Stimulated activated CD4-positive, alpha-beta T cell treated with anti-CD3 and anti-CD28 coated beads, Interleukin-4, amount 100 ng/mL, for 1 hour (primary cell): ENCODE measurements at regions not wholly inside any gene's neighbourhood (a gene's known extent, or its start where the extent isn't known, plus 50 kb on each side); places are given as distances from the start of the nearest gene placed in this dataset.
"Not testable (repeated sequence)": the region's sequence is repeated elsewhere in the genome, so short reads cannot be mapped to it uniquely, and the experiment has no call there.

Experiments
- DNase-seq: peaks from one replicate; pipeline ENCODE4 v3.0.0-alpha.2; 2020

DNA sequence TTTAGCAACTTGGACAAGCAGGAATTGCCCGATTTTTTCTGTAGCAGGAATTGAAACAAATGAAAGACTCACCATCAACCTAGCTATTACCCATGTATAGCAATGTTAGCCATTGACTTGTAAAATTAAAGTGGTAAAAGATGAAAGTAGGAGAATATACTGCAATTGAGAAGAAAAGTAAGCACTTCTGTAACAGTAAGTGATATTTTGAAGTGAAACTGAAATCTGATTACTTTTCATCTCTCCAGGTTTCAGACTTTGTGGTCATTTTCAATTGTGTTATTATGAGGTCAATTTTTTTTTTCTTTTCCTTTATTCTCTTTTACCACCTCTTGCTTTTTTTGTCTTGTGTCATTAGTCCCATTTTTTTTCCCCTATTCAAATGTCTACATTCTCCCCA lies 1078.2 kb downstream of the ZPLD1 start:
- DNase-seq = no peak

DNA sequence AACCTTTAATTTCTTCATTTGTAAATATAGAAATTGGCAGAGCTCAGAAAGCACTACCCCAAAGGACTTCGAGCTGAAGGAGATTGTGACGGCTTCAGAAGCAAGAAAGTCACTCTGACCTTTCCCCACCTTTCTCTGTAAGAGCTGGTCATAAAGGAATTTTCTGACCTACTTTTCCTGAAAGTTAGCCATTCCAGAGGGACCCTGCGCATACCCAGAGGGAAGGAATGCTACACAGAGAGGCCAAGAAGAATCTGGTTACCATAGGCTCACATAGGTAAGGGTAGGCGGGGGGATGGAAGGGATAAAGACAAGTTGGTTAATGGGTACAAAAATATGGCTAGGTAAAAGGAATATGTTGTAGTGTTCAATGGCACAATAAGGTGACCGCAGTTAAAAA lies 1080.3 kb downstream of the ZPLD1 start:
- DNase-seq = no peak

DNA sequence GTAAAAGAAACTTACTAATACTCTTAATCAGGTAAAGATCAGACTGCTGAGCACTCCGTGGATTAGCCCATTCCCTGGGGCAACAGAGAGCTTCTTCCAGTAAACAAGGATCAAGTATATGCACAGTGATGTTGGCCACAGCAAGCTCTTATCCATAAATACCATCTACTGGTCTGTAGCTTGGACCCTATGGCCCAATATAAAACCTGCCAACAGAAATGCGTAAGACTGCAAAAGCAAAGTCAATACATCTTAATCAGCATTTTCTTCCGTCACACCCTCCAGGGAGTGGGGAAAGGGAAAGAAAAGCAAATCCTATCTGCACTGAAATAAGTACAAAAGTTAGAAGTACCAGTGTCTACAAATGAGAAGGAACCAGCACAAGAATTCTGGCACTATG lies 1082.1 kb downstream of the ZPLD1 start:
- no peak for DNase-seq

DNA sequence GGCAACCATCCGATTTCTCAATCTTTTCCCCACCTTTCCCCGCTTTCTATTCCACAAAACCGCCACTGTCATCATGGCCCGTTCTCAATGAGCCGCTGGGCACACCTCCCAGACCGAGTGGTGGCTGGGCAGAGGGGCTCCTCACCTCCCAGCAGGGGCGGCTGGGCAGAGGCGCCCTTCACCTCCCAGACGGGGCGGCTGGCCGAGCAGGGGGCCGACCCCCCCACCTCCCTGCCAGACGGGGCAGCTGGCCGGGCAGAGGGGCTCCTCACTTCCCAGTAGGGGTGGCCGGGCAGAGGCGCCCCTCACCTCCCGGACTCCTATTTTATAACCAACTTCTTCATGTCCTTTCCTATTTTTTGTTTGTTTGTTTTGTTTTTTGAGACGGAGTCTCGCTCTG lies 1096.5 kb downstream of the ZPLD1 start:
- DNase-seq = not testable (repeated sequence)

DNA sequence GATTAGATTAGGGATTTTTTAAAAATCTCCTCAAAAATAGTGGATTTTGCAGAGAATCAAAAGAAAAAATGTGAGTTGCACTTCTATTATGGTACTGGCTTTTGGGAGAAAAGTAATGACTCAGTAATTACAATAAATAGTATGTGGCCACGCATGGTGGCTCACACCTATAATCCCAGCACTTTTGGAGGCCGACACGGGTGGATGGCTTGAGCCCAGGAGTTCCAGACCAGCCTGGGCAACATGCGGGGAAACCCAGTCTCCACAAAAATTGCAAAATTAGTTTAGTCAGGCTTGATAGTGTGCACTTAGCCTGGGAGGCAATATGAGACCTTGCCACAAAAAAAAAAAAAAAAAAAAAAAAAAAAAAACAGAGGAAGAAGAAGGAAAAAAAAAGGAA lies 1098.2 kb downstream of the ZPLD1 start:
- no peak for DNase-seq

DNA sequence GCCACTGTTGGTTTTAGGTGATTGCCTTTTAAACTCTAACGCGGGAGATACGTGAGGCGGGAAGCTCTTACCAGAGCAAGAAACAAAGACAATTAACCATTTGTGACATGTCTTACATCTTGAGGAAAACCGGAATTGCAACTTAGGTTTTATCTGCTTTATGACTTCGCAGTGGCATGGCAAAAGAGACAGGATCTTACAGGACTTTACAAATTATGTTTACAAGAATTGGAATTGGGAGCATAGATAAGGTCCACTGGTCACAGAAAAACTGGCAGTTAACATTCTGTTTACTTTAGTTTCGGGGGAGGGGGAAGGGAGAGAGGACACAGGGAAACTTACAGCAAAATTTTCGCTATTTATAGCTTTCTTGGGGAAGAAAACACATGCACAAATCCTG lies 1119.6 kb downstream of the ZPLD1 start:
- no peak for DNase-seq

DNA sequence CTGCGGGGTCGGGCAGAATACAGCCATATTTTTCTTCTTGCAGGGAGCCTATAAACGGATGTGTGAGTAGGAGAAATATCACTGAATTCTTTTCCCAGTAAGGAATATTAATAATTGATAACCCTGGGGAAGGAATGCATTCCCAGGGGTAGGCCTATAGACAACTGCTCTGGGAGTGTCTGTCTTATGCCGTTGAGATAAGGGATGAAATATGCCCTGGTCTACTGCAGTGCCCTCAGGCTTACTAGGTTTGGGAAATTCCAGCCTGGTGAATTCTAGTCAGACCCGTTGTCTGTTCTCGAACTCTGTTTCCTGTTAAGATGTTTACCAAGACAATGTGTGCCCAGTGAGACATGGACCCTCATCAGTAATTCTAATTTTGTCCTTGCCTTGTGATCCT lies 1129.3 kb downstream of the ZPLD1 start:
- DNase-seq = not testable (repeated sequence)

DNA sequence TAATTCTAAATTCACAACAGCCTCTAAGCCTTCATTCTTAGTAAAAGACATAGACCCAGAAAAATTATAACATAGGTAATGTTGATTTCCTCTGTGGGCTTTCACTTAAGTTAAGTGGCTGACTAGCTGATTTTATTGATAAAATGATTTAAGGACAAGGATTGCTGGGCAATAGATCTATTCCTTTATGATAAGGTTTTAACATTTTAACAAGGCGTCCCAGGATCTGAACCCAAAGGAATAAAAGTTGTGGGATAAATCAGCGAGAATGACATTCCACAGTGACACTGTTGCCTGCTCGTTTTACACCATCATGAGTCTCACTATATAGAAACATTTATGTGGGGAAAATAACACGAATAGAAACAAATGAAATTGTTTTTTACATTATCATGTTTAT lies 1151.0 kb downstream of the ZPLD1 start:
- DNase-seq = no peak

DNA sequence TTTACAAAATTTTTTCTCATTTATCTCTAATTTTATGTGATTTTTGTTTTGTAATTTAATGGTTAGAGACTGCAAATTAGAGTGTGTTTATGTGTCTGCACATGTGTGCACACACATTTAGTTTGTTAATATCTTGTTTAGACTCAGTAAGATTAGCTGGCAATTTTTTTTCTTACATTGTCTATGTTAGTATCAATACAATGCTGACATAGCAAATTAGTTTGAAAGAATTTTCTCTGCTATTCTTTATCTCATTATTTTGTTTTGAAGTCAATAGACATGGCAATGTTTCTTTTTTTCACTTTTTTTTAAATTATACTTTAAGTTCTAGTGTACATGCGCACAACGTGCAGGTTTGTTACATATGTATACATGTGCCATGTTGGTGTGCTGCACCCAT lies 1155.0 kb downstream of the ZPLD1 start:
- no peak for DNase-seq

DNA sequence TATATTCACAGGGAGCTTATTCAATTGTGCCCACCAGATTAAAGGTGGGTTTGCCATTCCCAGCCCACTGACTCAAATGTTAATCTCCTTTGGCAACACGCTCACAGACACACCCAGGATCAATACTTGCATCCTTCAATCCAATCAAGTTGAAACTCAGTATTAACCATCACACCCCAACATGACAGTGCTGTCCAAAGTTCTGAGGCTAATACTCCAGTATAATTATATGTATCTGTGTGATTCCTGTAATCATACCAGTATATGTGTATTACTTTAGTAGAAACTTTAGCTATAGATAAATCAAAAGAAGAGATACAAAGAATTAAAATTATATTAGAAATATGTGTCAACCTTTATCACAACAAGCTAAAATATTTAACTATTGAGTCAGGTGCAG lies 1166.0 kb downstream of the ZPLD1 start:
- DNase-seq = no peak

DNA sequence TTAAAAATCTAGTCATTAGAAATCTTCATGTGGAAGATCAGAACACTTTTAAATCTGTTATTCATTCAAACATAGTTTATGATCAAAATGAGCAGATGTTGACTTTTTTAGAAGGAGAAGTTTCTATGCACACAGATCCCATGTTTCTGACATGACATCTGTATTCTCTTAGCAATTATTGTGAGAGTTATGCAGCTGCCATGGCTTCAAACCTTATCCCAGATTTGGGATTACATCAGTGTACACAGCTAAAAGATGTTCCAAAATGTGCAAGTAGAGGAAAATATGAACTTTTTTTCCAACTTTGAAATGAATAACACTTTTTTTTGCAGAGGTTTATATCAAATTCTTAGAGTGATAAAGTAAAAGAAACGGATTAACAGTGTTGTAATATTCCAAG lies 1166.9 kb downstream of the ZPLD1 start:
- no peak for DNase-seq

DNA sequence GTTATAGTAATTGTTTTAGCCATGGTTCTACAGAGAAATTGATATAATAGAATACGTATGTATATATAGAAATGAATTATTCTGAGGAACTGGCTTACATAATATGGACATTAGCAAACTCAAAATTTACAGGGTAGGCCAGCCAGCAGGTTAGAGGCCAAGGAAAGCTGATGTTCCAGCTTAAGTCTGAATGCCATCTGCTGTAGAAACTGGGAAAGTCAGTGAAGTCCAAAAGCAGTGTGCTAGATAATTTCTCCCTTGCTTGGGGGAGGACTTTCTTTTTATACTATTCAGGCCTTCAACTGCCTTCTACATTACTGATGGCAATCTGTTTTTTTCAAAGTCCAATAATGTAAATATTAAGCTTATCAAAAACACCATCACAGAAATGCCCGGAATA lies 1174.7 kb downstream of the ZPLD1 start:
- no peak for DNase-seq

DNA sequence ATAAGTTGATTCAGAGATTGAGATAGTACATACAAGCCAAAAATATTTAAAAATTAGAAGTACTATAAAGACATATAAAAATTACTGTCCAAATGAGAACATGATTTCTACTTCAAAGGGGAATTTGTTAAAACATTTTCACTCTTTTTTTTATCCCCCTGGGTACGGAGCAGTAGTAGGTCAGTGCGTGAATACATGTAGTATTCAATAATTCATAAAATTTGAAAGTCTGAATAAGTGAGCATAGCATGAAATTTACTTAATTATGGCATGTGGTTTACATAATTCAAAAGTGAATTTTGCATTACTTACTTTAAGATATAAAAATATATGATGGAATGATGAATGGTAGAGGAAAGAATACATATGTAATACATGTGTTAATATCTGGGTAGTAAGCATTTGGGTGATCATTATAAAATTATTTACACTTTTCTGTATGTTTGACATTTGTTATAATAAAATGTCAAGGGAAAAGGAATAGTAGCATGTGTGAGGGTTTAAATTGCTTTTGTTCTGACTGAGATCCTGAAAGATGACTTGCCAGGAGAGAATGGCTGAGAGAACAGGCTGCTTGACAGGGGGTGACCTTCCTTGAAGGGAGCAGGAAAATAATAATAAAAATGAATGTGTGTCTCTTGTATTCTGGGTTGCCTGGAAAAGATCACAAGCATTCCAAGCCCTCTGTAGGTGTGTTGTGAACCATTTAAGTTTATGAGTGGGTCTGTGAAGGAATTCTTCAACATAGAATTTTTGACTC lies 1178.8 kb downstream of the ZPLD1 start:
- no peak for DNase-seq

DNA sequence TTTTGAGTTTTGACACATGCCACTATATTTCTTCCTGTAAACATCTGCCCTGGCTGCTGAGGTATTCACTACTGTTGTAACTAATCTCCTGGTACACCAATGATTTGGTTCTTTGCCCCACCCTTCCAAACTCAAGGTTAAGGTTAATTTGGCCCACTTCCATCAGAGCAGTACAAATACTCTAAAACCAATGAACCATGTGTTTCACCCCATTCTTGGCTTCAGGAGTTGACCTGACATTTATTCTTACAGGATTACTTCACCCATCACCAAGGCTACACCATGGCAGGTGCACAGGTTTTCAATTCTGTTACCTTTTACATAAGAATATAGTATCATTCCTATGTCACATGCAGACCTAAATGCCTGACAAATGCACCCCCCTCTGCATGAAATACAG lies 1179.9 kb downstream of the ZPLD1 start:
- DNase-seq = no peak

DNA sequence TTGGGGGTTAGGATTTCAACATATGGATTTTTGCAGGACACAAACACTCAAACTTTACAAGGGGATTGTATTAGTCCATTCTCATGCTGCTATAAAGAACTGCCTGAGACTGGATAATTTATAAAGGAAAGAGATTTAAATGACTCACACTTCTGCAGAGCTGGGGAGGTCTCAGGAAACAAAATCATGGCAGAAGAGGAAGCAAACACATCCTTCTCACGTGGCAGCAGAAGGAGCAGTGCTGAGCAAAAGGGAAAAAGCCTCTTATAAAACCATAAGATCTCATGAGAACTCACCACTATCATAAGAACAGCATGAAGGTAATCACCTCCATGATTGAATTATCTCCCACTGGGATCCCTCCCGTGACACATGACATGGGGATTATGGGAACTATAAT lies 1183.1 kb downstream of the ZPLD1 start:
- no peak for DNase-seq

DNA sequence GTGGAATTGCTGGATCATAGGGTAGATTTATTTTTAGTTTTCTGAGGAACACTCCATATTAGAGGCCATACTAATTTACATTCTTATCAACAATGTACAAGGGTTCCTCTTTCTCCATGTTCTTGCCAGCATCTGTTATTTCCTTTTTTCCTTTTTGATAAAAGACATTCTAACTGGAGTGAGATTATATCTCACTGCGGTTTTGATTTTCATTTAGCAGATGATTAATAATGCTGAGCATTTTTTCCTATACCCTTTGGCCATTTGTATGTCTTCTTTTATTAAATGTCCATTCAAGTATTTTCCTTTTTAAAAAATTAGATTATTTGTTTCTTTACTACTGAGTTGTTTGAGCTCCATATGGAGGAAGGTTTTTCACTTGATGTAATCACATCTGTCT lies 1189.5 kb downstream of the ZPLD1 start:
- no peak for DNase-seq

DNA sequence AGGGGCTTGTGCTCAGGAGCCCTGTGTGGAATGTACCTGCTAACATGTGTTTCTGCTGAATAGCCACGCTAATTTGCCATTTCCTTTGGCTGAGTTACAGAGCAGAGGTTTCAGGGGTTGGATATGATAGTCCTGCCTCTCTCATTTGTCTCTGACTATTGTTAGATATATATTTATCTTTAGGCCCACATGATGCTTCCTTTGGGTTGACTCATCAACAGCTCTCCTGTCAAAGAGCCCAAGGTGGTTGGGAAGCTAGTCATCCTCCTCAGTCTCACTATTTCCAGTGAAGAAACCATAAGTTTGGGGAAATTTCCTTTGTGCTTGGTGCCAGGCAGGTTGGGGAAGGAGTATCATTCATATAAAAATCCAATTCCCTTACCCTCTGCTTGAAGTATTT lies 1194.6 kb downstream of the ZPLD1 start:
- no peak for DNase-seq

DNA sequence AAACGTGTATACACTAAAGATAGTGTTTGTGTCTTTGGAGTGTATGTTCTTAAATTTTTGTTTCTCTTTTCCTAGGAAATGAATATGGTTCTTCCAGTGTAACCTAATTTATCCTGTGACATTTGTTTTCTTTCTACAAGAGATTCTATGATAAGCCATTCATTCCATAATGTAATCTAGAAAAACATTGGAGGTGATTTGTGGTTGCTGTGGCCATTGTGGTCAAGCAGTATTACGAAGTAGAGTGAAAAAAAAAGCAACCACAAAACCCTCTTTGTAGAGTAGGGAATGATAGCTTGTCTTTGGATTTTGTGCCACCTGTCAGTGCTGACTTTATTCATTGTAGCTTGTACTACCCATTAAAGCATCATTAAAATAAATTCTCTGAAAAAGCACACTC lies 1209.6 kb downstream of the ZPLD1 start:
- DNase-seq = no peak

DNA sequence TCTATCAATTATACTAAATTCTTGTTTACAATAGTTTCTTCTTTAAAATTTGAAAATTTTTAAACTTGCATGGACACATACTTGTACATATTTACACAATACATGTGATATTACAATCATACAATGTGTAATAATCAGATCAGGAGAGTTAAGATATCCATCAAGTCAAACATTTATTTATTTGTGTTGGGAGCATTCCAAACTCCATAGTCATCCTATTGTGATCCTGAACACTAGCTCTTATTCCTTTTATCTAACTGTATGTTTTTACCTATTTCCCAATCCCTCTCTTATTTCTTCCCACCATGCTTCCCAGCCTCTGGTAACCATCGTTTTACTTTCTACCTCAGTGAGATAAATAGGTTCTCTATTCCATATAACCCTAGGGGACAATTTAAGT lies 1219.2 kb downstream of the ZPLD1 start:
- no peak for DNase-seq

DNA sequence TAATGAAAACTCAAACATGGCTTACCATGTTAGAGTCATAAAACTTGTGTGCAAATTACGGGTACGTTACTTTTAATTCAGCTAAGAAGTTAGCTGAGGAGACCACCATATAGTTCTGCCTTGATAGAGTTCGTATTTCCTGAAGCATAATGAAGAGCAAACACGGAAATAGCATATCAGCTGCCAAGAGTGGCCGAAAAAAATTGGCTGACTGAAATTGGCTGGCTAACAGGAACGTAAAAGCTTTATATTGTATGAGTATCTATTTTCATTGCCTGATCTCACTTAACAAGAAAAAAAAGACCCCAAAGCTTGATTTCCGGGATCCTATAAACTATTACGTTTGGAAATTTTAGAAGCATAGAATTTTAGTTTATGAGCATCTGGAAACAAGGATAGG lies 1222.9 kb downstream of the ZPLD1 start:
- DNase-seq = no peak

DNA sequence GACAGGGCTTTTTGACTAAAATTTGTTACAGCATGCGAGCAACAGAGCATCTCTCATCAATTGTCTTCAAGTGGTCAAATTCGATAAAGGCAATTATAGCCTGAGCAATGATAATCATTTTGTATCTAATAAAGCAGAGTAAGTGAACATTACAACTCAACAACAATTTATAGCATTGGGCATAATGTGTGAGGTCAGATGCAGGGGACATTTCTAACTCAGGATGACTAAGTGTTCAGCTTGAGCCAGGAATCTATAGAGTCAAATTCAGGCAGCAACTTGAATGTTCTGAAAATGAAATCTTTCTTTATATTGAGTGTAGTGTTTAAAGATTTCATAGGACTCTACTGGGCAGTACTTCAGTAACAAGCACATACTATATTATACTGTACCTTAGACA lies 1226.0 kb downstream of the ZPLD1 start:
- no peak for DNase-seq

DNA sequence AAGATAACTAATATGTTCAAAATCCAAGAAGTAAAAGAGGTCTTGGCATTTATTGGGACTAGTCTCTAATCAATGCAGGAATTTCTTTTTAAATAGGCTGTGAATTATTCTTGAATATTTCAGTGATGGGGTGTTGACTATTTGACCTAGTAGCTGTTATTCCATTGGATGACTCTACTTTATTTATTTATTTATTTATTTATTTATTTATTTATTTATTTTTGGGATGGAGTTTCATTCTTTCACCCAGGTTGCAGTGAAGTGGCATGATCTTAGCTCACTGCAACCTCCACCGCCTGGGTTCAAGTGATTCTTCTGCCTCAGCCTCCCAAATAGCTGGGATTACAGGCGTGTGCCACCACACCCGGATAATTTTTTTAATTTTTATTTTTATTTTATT lies 1227.8 kb downstream of the ZPLD1 start:
- DNase-seq = no peak

DNA sequence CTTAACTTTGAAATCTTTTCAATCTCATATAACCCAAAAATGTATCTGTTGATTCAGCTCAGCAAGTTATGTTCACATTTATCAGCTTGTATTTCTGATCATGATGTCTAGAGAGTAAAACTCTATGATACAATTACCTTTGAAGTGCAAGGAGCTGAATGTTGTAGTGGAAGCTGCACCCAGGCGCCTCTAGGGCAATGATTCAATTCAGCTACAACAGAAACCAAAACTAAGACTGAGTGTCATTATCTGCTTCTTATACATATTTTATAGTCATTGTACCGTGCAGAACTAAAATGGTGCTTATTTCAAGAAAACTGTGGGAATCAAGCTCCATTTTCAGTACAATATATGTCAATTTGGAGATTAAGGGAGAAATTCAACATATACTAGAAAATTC lies 1237.5 kb downstream of the ZPLD1 start:
- no peak for DNase-seq

DNA sequence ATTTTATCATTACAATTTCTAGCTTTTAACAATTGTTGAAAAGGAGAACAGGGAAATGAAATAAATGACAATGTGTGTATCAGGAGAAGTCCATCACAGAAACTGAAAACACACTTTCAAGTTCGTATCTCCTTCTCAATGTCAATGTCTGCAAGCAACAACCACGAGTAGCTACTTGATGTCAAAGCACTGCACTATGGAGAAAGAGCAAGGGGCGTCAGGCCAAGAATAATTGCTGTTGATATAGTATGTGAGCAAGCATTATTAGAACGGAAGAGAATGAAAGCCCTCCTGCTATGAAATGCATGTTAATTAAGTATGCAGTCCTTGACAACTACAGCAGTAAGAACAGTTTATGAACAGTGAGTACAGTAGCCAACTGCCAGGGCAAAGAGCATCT lies 1250.1 kb downstream of the ZPLD1 start:
- no peak for DNase-seq

DNA sequence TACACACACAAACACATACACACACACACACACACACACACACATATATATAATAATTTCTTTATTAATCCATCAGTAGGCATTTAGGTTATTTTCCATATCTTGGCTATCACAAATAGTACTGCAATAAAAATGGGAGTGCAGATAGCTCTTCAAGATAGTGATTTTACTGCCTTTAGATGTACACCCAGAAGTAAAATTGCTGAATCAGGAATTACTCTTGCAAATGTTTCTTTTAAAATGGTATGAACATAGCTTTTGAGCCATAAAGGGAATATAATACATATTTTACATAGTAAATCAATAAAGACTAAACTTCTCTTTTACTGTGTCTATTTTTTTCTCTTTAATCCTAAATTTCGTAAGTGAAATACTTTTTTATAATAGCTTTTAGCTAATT lies 1251.1 kb downstream of the ZPLD1 start:
- DNase-seq = no peak

DNA sequence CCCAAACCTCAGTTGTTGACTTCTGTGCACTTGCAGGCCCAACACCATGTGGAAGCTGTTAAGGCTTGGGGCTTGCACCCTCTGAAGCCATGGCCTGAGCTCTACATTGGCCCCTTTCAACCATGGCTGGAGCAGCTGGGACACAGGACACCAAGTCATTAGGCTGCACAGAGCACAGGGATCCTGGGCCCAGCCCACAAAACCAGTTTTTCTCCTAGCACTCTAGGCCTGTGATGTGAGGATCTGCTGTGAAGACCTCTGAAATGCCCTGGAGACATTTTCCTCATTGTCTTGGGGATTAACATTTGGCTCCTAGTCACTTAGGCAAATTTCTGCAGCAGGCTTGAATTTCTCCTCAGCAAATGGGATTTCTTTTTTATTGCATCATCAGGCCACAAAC lies 1255.7 kb downstream of the ZPLD1 start:
- DNase-seq = no peak
